ENCODE measurements at regions not wholly inside any gene's neighbourhood (a gene's known extent, or its start where the extent isn't known, plus 50 kb on each side); places are given as distances from the start of the nearest gene placed in this dataset.
A peak's percentile ranks its signal among the peaks of the same experiment; 100 is the strongest.

DNA sequence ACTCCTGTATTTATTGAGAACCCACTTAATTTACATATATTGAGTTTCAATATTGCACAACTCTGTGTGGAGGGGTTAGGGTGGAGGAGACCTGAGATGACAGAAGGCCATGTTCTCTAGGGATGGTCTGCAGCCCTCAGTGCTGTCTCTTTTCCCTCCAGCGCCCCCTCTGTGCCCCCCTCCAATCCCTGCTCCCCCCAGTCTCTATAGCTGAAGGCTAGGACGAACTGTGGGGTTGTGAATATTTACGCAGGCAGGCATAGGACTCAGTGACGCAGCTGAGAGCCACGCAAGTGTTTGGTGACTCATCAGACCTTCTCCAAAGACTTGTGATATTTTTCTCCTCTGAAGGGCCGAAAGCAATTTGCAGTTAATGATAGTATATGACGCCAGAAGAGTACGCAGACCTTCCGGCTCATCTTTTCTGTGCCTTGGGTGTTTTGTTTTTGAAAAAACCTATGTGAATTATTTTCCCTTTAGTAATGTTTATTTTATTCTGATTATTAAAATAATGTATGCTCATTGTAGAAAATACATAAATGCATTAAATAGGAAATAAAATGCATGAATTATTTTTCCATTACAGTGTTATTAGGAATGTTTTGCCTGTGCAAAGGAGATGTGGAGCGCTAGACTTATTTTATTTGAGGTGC, 85.3 kb downstream of the SLC25A47 start:
- TF ChIP-seq, protein P1, sequence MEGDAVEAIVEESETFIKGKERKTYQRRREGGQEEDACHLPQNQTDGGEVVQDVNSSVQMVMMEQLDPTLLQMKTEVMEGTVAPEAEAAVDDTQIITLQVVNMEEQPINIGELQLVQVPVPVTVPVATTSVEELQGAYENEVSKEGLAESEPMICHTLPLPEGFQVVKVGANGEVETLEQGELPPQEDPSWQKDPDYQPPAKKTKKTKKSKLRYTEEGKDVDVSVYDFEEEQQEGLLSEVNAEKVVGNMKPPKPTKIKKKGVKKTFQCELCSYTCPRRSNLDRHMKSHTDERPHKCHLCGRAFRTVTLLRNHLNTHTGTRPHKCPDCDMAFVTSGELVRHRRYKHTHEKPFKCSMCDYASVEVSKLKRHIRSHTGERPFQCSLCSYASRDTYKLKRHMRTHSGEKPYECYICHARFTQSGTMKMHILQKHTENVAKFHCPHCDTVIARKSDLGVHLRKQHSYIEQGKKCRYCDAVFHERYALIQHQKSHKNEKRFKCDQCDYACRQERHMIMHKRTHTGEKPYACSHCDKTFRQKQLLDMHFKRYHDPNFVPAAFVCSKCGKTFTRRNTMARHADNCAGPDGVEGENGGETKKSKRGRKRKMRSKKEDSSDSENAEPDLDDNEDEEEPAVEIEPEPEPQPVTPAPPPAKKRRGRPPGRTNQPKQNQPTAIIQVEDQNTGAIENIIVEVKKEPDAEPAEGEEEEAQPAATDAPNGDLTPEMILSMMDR (conservative IDR thresholded peaks at IDR 0.05; ENCODE audit: control insufficient read depth, insufficient read depth, low read depth, low read length): no peak
- H3K4me3 ChIP-seq (ENCODE audit: control insufficient read depth, low read depth, low read length): no peak overlapping the region
- DNase-seq (ENCODE audit: low read depth): peak; percentile 52

DNA sequence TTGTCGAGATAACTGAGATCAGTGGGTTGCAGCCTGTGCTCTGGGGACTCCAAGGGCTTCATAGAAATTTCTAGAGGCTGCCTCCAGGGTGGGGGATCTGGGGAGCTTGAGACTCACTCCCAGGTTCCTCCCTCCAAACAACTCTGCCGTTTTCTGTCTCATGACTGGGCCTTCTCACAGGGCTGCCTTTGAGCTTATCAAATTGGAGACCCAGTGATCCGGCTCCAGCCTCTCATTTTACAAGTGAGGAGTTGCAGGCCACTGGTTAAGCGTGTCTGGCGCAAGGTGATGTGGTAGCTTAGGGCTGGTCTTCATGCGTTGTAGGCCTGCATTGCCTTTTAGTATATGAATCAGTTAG, 85.8 kb downstream of the SLC25A47 start:
- H3K4me3 ChIP-seq (ENCODE audit: control insufficient read depth, low read depth, low read length): no peak overlapping the region
- TF ChIP-seq, protein P1 (conservative IDR thresholded peaks at IDR 0.05; ENCODE audit: control insufficient read depth, insufficient read depth, low read depth, low read length): no peak
- no peak for DNase-seq (ENCODE audit: low read depth)

DNA sequence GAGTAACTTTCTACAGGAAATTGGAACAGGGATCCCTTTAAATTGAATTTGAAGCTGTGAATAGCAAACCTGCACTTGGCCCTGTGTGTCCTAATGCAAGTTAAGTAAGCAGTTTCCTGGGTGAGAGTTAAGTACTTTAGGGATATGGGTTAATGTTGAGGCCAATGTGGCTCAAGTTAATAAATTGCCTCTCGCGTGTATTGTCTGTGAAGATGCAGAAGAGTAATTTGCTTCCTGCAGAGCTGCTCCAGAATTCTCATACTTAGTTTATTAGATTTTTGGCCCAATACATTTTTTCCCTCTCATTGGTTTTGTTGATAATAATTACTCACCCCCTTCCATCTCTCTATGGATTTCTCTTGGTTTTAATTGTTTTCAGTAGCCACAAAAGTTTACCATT, 86.5 kb downstream of the SLC25A47 start:
- TF ChIP-seq, protein P1 (conservative IDR thresholded peaks at IDR 0.05; ENCODE audit: control insufficient read depth, insufficient read depth, low read depth, low read length): no peak
- peak; percentile 26 for DNase-seq (ENCODE audit: low read depth)
- no peak overlapping the region for H3K4me3 ChIP-seq (ENCODE audit: control insufficient read depth, low read depth, low read length)

DNA sequence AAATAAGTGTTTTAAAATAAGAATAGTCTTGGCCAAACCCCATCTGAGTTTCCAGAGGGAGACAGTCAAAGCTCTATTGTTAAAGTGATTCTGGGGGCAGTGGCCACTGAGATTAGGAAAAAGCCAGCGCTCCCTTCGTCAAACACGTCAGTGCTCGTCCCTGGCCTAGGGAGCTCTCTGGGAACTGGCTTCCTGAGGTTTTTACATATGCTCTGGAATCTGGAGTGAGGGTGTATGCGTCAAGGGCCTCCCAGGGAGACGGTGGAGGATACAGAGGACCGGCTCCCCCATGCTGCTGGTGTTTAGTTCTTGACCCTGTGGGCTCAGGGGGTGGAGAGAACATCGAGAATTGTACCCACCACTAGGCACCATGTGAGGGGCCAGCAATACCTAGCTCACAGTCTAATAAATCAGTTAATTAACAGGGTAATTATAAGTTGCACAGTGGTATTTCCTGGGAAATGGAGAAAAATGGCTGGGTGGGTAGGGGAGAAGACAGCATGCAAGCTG, 87.0 kb downstream of the SLC25A47 start:
- TF ChIP-seq, protein P1 (conservative IDR thresholded peaks at IDR 0.05; ENCODE audit: control insufficient read depth, insufficient read depth, low read depth, low read length): no peak
- DNase-seq (ENCODE audit: low read depth): peak; percentile 84
- no peak overlapping the region for H3K4me3 ChIP-seq (ENCODE audit: control insufficient read depth, low read depth, low read length)

DNA sequence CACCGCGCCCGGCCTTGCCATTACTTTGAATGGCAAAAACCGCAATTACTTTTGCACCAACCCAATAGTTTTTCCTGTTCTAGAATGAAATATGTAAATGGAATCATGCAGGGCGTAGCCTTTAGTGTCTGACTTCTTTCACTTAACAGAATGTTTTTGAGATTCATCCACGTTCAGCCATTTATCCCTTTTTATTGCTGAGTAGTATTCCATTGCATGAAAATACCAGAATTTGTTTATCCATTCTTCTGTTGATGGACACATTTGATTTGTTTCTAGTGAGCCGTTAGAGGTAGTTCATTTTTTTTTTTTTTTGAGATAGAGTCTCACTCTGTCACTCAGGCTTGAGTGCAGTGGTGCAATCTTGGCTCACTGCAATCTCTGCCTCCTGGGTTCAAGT, 90.6 kb downstream of the SLC25A47 start:
- TF ChIP-seq, protein P1 (conservative IDR thresholded peaks at IDR 0.05; ENCODE audit: control insufficient read depth, insufficient read depth, low read depth, low read length): no peak
- no peak overlapping the region for H3K4me3 ChIP-seq (ENCODE audit: control insufficient read depth, low read depth, low read length)
- DNase-seq (ENCODE audit: low read depth): no peak

DNA sequence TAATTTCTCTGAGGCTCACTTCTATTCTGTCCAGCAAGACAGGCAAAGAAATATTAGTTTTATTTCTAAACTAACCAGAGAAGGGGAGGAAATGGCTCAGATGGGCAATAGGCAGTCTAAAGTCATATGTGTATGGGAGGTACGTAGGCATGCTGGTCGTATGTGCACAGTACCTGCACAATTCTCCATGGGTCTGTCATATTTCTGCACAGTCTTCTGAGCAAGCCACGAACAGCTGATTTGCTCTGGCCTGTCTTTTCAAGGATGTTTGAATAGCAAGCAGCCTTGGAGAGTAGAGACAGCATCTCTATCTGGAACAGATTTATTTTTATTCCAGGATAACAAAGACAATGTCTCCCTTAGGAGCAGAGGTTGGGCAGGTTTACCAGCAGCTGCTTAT, 92.1 kb downstream of the SLC25A47 start:
- TF ChIP-seq, protein P1 (conservative IDR thresholded peaks at IDR 0.05; ENCODE audit: control insufficient read depth, insufficient read depth, low read depth, low read length): no peak
- no peak overlapping the region for H3K4me3 ChIP-seq (ENCODE audit: control insufficient read depth, low read depth, low read length)
- no peak for DNase-seq (ENCODE audit: low read depth)
